ENCODE measurements at regions not wholly inside any gene's neighbourhood (a gene's known extent, or its start where the extent isn't known, plus 50 kb on each side); places are given as distances from the start of the nearest gene placed in this dataset.

DNA sequence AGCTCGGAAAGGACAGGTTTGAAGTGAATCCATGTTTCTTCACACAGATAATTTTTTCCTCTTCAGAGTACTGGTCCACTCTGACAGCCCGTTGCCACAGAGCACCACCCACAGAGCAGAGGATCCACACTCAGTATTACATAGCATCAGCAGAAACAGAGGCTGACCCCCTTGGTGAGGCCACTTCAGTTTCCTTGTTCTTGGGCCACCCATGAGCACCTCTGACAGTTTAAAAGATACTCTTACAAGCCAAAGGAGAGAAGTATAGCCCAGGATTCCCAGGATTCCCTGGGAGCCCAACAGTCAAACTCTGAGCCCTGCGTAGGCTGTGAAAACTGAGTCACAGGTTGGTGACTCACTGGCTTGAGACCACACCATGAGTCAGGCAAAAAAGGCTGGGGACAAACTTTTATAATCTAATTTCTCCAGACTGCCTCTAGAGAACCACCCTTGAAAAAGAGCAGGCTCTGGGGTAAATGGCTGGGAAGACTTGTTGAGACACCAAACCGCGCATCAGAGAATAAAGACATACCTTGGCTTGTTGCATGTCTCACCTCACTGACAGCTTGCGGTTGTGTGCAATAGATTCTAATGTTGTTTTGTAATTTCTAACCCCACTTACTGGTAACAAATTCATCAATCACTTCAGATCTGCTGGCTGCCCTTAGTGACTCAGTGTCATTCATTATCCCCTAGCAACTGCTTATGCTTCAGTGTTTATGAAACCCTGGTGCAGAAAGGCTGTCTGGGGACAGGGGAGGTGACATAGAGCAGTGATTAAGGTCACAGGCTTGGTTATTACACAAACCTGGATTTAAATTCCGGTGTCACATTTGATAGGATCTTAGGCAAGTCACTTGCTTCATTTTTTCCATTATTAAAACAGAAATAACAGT, 56.9 kb upstream of the PRSS23 start:
- ChIA-PET CTCF (no interaction called here), POLR2A (interaction anchor here (0.7 to 1.4 kb wide), 3 partner anchors 48 to 259 kb away, joined by 3 to 6 read pairs (median 3); no protein-coding TSS in a partner anchor)
- DNase-seq (ENCODE audit: low read depth, low spot score) = peak; percentile 89
- TF ChIP-seq, protein P1, sequence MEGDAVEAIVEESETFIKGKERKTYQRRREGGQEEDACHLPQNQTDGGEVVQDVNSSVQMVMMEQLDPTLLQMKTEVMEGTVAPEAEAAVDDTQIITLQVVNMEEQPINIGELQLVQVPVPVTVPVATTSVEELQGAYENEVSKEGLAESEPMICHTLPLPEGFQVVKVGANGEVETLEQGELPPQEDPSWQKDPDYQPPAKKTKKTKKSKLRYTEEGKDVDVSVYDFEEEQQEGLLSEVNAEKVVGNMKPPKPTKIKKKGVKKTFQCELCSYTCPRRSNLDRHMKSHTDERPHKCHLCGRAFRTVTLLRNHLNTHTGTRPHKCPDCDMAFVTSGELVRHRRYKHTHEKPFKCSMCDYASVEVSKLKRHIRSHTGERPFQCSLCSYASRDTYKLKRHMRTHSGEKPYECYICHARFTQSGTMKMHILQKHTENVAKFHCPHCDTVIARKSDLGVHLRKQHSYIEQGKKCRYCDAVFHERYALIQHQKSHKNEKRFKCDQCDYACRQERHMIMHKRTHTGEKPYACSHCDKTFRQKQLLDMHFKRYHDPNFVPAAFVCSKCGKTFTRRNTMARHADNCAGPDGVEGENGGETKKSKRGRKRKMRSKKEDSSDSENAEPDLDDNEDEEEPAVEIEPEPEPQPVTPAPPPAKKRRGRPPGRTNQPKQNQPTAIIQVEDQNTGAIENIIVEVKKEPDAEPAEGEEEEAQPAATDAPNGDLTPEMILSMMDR (IDR thresholded peaks at IDR 0.05; ENCODE audit: insufficient read depth, low read length, missing control alignments) = no peak
- H3K4me3 ChIP-seq (ENCODE audit: low read depth, low read length) = no peak overlapping the region

DNA sequence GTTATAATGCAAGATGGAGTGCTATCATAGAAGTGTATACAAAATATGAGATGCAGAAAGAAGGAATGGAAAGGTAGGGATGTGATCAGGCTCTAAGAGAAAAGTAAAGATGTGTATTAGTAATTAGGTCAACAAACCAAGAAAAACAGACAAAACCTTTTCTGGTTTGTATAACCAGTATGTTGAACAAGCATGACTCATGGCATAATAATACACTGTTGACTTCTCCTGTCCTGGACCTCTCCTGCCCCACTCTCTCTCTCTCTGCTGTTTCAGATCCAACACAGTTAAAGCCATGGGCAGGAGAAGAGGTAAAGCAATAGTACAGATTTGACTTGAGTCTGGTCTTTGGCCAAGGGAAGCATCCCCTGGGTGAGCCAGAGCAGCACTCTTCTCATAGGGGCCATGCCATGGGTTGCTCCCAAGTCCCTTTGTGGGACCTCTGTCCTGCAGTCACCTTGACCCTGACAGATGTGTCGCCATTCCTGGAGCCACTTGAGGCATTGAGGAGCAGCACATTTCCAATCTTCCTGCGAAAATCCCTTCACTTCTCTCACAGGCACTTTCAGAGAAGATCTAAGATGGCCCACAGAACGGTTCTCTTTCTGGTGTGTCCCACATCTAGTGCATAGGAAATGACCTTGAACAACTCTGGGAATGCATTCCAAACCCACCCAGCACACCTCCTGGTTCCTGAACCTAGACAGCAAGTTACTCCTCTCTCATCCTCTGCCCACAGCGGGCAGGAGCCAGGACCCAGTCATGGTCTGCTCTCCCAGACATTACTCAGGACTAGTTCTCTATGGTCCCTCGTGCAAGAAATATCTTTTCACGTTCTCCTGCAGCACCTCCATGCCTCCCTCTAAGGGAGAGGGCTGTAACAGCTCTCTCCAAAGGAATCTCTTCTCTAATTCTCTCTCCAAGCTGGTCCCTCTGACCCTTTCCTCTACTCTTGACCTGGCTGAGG, 58.2 kb upstream of the PRSS23 start:
- no peak overlapping the region for H3K4me3 ChIP-seq (ENCODE audit: low read depth, low read length)
- POLR2A ChIA-PET = interaction anchor here (0.7 to 1.4 kb wide), 3 partner anchors 46 to 258 kb away, joined by 3 to 6 read pairs (median 3); no protein-coding TSS in a partner anchor
- CTCF ChIA-PET = interaction anchor here (1.1 to 1.6 kb wide), 5 partner anchors 19 to 257 kb away, joined by 3 to 5 read pairs (median 4); no protein-coding TSS in a partner anchor
- TF ChIP-seq, protein P1 (IDR thresholded peaks at IDR 0.05; ENCODE audit: insufficient read depth, low read length, missing control alignments) = no peak
- peak; percentile 69 for DNase-seq (ENCODE audit: low read depth, low spot score)

DNA sequence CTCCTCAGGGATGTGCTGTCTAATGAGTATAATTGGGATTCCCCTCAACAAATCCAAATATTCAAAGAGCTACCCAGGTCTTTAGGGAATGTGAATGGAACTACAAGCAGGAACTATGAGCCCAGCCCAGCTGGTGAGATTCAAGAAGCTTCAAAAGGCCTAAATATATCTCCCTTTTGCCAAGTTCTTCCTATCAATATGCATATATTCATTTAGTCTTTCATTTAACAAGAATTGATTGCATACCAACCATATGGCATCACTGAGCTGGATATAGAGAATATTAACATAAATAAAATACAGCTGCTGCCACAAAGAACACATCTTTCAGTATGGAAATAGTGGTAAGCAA, 58.9 kb upstream of the PRSS23 start:
- ChIA-PET CTCF (interaction anchor here (1.1 to 1.6 kb wide), 5 partner anchors 19 to 257 kb away, joined by 3 to 5 read pairs (median 4); no protein-coding TSS in a partner anchor), POLR2A (interaction anchor here (1.1 to 1.4 kb wide), 5 partner anchors 19 to 71 kb away, joined by 3 to 9 read pairs (median 3); partner anchors contain the start of gene PRSS23)
- no peak for DNase-seq (ENCODE audit: low read depth, low spot score)
- H3K4me3 ChIP-seq (ENCODE audit: low read depth, low read length) = no peak overlapping the region
- TF ChIP-seq, protein P1 (IDR thresholded peaks at IDR 0.05; ENCODE audit: insufficient read depth, low read length, missing control alignments) = no peak

DNA sequence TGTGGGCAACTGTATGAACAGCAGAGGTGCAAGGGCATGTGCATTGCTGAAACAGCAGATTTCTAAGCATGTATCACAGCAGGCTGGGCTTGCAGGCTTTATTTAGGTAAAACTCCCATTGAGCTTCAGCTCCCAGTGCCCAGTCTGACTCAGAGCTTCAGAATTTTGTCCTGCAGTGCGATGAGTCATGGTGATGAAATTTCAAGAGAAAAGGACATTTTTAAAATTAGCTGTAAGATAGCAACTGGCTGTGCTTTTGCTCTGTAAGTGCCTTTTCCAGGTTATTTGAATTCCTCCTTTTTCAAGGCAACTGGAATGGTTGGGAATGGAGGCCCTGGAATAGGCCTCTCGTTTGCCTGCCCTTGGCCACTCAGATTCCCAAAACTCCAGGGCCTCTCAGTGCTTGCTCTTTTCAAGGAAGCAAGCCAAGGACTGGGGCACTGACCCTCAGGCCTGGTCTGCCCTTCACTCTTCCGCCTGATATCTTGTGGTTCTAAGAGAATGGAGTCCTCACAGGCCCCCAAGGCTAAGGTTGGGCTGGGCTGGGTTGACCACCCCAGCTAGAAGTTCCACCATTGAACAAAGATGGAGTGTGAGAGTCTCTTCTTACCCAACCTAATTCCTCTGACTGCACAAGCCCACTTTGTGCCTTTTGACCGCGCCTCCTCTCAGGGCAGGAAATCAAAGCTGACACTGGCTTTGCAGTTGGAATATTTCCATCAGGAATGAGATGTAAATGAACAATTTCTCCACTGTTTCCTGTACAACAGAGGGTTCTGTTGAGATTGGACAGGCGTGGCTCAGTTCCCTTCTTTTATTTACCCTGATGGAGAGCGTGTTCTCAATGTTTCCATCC, 59.5 kb upstream of the PRSS23 start:
- POLR2A ChIA-PET = interaction anchor here (0.7 to 1.4 kb wide), 7 partner anchors 20 to 1999 kb away, joined by 3 to 9 read pairs (median 3); partner anchors contain the start of gene PRSS23
- DNase-seq (ENCODE audit: low read depth, low spot score) = peak; percentile 90
- TF ChIP-seq, protein P1 (IDR thresholded peaks at IDR 0.05; ENCODE audit: insufficient read depth, low read length, missing control alignments) = no peak
- CTCF ChIA-PET = interaction anchor here (1.1 to 1.6 kb wide), 5 partner anchors 20 to 256 kb away, joined by 3 to 5 read pairs (median 4); no protein-coding TSS in a partner anchor
- no peak overlapping the region for H3K4me3 ChIP-seq (ENCODE audit: low read depth, low read length)

DNA sequence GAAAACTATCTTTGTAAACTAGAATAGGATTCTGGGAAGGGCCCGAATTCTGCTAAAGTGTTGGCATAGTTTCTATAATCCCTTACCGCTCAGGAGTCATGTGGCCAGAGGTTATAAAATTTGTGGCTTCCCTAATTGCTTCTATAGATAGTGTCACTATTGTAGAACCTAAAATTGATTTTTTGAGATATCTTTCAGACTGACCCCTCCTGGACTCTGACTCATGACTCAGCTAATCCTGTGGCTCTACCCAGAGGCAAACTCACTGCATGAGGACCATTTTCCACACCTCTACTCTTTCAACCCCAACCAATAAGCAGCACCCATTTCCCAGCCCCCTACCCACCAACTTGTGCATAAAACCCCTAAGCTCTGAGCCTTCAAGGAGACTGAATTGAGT, 61.8 kb upstream of the PRSS23 start:
- no peak for DNase-seq (ENCODE audit: low read depth, low spot score)
- TF ChIP-seq, protein P1 (IDR thresholded peaks at IDR 0.05; ENCODE audit: insufficient read depth, low read length, missing control alignments) = no peak
- CTCF ChIA-PET = interaction anchor here (1.3 to 1.7 kb wide), 3 partner anchors 10 to 281 kb away, joined by 3 to 4 read pairs (median 4); no protein-coding TSS in a partner anchor
- POLR2A ChIA-PET = no interaction called here
- no peak overlapping the region for H3K4me3 ChIP-seq (ENCODE audit: low read depth, low read length)
